ENCODE measurements at regions not wholly inside any gene's neighbourhood (a gene's known extent, or its start where the extent isn't known, plus 50 kb on each side); places are given as distances from the start of the nearest gene placed in this dataset.
"Not testable (repeated sequence)": the region's sequence is repeated elsewhere in the genome, so short reads cannot be mapped to it uniquely, and the experiment has no call there.

DNA sequence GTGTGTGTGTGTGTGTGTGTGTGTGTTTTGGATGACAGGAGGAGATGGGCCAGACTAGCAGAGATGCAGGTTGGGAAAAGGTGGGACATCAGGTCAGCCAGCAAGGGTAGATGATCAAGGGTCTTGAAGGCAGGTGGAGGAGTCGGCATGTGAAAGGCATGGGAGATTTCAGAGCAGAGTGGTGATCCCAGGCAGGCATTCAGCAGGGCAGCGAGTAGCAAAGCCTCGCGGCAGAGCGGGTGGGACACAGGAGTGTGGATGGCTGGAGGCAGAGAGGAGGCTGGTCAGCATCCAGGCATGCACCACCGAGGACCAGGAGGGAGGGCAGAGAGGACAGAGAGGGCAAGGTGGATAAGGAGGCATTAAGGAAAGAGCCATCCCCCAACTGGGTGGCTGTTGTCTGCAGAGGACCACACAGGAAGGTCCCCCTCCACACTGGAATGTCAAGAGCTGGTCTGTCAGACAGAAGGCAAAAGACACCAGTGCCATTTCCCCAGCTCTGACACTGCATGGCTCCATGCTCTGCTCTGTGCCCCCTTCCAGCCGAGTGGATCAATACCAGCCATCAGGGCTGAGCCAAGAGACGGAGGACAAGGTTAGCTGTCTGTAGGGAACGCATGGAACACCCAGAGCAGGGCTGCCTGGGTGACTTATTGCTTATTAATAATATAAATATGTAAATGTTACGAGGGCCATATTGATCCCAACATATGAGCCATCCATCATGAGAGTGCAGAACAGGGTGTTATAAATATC, 74.8 kb upstream of the RPL38 start:
- Histone ChIP-seq H3K9me3 (no peaks in the 10 kb centered on the region), H3K27ac (no peak overlapping the region), H3K36me3 (no peaks in the 10 kb centered on the region), H3K4me1 (no peaks in the 10 kb centered on the region), H3K4me3 (no peak overlapping the region), H3K27me3 (no peaks in the 10 kb centered on the region)
- no peak for TF ChIP-seq POLR2A (IDR thresholded peaks at IDR 0.05)
- TF ChIP-seq, protein P1, sequence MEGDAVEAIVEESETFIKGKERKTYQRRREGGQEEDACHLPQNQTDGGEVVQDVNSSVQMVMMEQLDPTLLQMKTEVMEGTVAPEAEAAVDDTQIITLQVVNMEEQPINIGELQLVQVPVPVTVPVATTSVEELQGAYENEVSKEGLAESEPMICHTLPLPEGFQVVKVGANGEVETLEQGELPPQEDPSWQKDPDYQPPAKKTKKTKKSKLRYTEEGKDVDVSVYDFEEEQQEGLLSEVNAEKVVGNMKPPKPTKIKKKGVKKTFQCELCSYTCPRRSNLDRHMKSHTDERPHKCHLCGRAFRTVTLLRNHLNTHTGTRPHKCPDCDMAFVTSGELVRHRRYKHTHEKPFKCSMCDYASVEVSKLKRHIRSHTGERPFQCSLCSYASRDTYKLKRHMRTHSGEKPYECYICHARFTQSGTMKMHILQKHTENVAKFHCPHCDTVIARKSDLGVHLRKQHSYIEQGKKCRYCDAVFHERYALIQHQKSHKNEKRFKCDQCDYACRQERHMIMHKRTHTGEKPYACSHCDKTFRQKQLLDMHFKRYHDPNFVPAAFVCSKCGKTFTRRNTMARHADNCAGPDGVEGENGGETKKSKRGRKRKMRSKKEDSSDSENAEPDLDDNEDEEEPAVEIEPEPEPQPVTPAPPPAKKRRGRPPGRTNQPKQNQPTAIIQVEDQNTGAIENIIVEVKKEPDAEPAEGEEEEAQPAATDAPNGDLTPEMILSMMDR (IDR thresholded peaks at IDR 0.05): no peak
- ATAC-seq (no peak), DNase-seq (no peak)
- intact Hi-C loops (cut with DNase I): no loop called here
- 43% methylated on average over 10 of the region's 10 CpGs for WGBS (ENCODE audit: insufficient coverage, low coverage, low lambda C conversion rate, missing lambda C conversion rate)

GRCh38 chr17:74129800-74130199, 73.7 kb upstream of the RPL38 start:
- H3K36me3 ChIP-seq; ATAC-seq; H3K27me3 ChIP-seq; DNase-seq; intact Hi-C loops (cut with DNase I); H3K4me1 ChIP-seq; H3K9me3 ChIP-seq; H3K4me3 ChIP-seq; H3K27ac ChIP-seq: not testable (repeated sequence)
- WGBS (ENCODE audit: insufficient coverage, low coverage, low lambda C conversion rate, missing lambda C conversion rate): 28% methylated on average over 2 of the region's 6 CpGs

DNA sequence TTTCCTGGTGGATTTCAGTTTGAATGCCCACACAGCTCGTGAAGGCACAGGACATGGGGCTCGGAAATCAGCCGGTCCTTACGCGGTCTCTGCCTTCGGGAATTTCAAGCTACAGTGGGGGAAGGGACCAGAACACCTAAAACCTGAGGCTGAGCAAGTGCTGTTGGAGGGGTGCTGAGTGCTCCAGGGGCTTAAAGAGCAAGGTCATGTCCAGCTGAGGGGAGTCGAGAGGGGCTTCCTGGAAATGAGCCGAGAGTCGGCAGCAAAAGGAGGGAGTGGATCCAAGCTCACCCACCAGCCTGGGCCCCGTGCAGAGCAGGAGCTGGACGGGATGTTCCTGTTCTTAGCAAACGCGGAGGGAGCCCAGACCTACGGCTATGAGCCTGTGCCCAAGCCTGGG, 73.2 kb upstream of the RPL38 start:
- no peak overlapping the region for H3K4me3 ChIP-seq
- H3K27ac ChIP-seq: no peak overlapping the region
- DNase-seq: no peak
- 39% methylated on average over 10 of the region's 14 CpGs for WGBS (ENCODE audit: insufficient coverage, low coverage, low lambda C conversion rate, missing lambda C conversion rate)
- no peaks in the 10 kb centered on the region for H3K9me3 ChIP-seq
- intact Hi-C loops (cut with DNase I): no loop called here
- H3K27me3 ChIP-seq: no peaks in the 10 kb centered on the region
- no peaks in the 10 kb centered on the region for H3K36me3 ChIP-seq
- no peak for TF ChIP-seq POLR2A (IDR thresholded peaks at IDR 0.05)
- TF ChIP-seq, protein P1 (IDR thresholded peaks at IDR 0.05): no peak
- no peaks in the 10 kb centered on the region for H3K4me1 ChIP-seq
- no peak for ATAC-seq

DNA sequence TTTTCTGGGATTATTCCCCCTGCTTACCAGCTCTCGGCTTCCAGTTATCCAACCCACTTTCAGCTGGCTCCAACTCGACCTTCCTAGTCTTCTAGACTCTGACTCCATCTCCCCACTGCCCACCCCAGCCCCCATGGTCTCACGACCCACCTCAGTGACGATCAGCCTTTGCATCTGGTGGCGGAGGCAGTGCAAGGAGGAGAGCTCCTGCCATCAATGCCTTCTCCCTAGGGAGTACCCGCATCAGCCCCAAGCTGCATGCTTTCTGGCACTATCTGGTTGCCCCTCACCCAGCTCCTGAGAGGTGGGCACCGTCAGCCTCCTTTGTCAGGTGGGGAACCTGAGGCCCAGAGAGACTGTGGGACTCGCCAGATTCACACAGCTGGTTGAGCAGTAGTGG, 72.6 kb upstream of the RPL38 start:
- H3K27me3 ChIP-seq: no peaks in the 10 kb centered on the region
- WGBS (ENCODE audit: insufficient coverage, low coverage, low lambda C conversion rate, missing lambda C conversion rate): 31% methylated on average over 5 of the region's 8 CpGs
- no peaks in the 10 kb centered on the region for H3K36me3 ChIP-seq
- H3K9me3 ChIP-seq: no peaks in the 10 kb centered on the region
- intact Hi-C loops (cut with DNase I): no loop called here
- no peak overlapping the region for H3K4me3 ChIP-seq
- DNase-seq: no peak
- no peak for TF ChIP-seq POLR2A (IDR thresholded peaks at IDR 0.05)
- TF ChIP-seq, protein P1 (IDR thresholded peaks at IDR 0.05): no peak
- no peak overlapping the region for H3K27ac ChIP-seq
- H3K4me1 ChIP-seq: no peaks in the 10 kb centered on the region
- no peak for ATAC-seq

- Histone ChIP-seq H3K27me3 (no peaks in the 10 kb centered on the region), H3K4me3 (no peak overlapping the region), H3K9me3 (no peaks in the 10 kb centered on the region), H3K27ac (no peak overlapping the region), H3K36me3 (no peaks in the 10 kb centered on the region), H3K4me1 (no peaks in the 10 kb centered on the region)
- TF ChIP-seq, protein P1 (IDR thresholded peaks at IDR 0.05): no peak
- TF ChIP-seq POLR2A (IDR thresholded peaks at IDR 0.05): no peak
- intact Hi-C loops (cut with DNase I): no loop called here
- ATAC-seq (no peak), DNase-seq (no peak)
- WGBS (ENCODE audit: insufficient coverage, low coverage, low lambda C conversion rate, missing lambda C conversion rate): 43% methylated on average over 6 of the region's 6 CpGs
Observed at GRCh38 chr17:74132354-74132753, 71.1 kb upstream of the RPL38 start.

All from right lobe of liver (tissue), 6 donors.